Large intestine (tissue), 3 donors: ENCODE measurements at regions not wholly inside any gene's neighbourhood (a gene's known extent, or its start where the extent isn't known, plus 50 kb on each side); places are given as distances from the start of the nearest gene placed in this dataset.
"Not testable (repeated sequence)": the region's sequence is repeated elsewhere in the genome, so short reads cannot be mapped to it uniquely, and the experiment has no call there.

Experiments used
- DNase-seq, 2 donors: peaks; one replicate each; pipeline versions ENCODE4 v3.0.0 to v3.0.0-alpha.2; 2013
- H3K27ac ChIP-seq: one replicate; pipeline ENCODE4 v1.5.1; 2013; ENCODE audit warnings: low read length
- H3K27me3 ChIP-seq: 2 replicates; pipeline ENCODE4 v1.6.1; 2013; ENCODE audit warnings: low read length; ENCODE audit not compliant: control insufficient read depth, insufficient read depth
- H3K36me3 ChIP-seq: 2 replicates; pipeline ENCODE4 v1.6.1; 2013; ENCODE audit warnings: low read length; ENCODE audit not compliant: control insufficient read depth, insufficient read depth
- H3K4me1 ChIP-seq: one replicate; pipeline ENCODE4 v1.6.1; 2013; ENCODE audit warnings: low read length; ENCODE audit not compliant: control insufficient read depth, insufficient read depth
- H3K4me3 ChIP-seq: one replicate; pipeline ENCODE4 v1.5.1; 2013; ENCODE audit warnings: low read length
- H3K9me3 ChIP-seq: one replicate; pipeline ENCODE4 v1.6.1; 2013; ENCODE audit warnings: mild to moderate bottlenecking, low read depth, low read length, moderate library complexity; ENCODE audit not compliant: control insufficient read depth
- WGBS: methylation state at CpG from one replicate; pipeline ENCODE4 v1.1.5; 2013; ENCODE audit warnings: low lambda C conversion rate; ENCODE audit not compliant: insufficient coverage; 5-methylcytosine and 5-hydroxymethylcytosine counted together

DNA sequence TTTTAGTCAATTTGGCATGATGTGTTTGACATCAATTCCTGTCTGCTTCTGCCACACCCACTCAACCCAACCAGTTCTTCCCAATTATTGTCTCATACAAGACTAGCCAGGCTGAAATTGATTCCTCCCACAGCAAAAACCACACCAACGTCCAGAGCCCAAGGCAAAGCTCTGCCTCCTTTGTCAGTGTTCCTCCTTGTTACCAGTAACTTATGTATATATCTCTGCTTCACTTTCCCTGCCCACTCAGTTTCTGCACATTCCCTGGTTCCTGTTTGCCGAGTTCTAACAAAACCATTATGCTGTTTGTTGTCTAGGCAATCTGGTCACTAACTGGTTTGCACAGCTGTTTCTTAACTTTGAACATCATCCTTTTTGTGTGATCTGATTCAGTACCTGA, 547.9 kb upstream of the PTCHD4 start:
- no peaks in the 10 kb centered on the region for H3K36me3 ChIP-seq
- DNase-seq = no peak
- H3K4me3 ChIP-seq = no peak overlapping the region
- H3K27me3 ChIP-seq = no peaks in the 10 kb centered on the region
- WGBS = 63% methylated on average over 1 of the region's 2 CpGs
- no peak overlapping the region for H3K27ac ChIP-seq
- no peaks in the 10 kb centered on the region for H3K9me3 ChIP-seq
- no peaks in the 10 kb centered on the region for H3K4me1 ChIP-seq

DNA sequence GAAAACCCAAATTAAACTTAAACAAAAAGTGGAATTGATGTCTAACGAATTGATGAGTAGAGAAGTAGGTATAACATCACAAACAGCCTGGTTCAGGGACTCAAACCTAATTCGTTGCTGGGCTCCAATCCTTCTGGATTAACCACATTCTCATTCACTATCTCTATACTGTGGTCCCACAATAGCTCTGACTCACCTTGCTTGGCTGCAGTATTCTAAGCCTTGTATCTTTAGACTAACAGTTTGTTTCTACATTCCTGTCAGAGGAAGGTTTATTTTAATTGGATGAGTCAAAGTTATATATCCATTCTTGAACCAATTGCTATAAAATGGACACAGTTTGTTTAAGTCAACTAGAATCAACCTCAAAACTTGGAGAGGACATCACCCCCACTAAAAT, 530.5 kb upstream of the PTCHD4 start:
- Histone ChIP-seq H3K27me3 (no peaks in the 10 kb centered on the region), H3K4me3 (no peak overlapping the region), H3K27ac (no peak overlapping the region), H3K4me1 (no peaks in the 10 kb centered on the region), H3K9me3 (no peaks in the 10 kb centered on the region), H3K36me3 (no peaks in the 10 kb centered on the region)
- WGBS = no CpG with 5 or more reads among the region's 2 CpGs
- DNase-seq = no peak

- WGBS = no CpG with 5 or more reads among the region's 1 CpG
- not testable (repeated sequence) for H3K27ac ChIP-seq, H3K27me3 ChIP-seq, H3K4me1 ChIP-seq, DNase-seq, H3K36me3 ChIP-seq, H3K9me3 ChIP-seq, H3K4me3 ChIP-seq
Observed at GRCh38 chr6:48638796-48639195, 527.8 kb upstream of the PTCHD4 start.

GRCh38 chr6:48630511-48630910, 519.5 kb upstream of the PTCHD4 start:
- Histone ChIP-seq H3K9me3 (no peaks in the 10 kb centered on the region), H3K27ac (no peak overlapping the region), H3K36me3 (no peaks in the 10 kb centered on the region), H3K27me3 (no peaks in the 10 kb centered on the region), H3K4me1 (no peaks in the 10 kb centered on the region), H3K4me3 (no peak overlapping the region)
- no peak for DNase-seq
- WGBS = 56% methylated on average over 1 of the region's 1 CpG

- H3K9me3 ChIP-seq = no peaks in the 10 kb centered on the region
- WGBS = 82% methylated on average over 1 of the region's 3 CpGs
- H3K4me1 ChIP-seq = no peaks in the 10 kb centered on the region
- H3K4me3 ChIP-seq = no peak overlapping the region
- no peak for DNase-seq
- no peaks in the 10 kb centered on the region for H3K36me3 ChIP-seq
- no peak overlapping the region for H3K27ac ChIP-seq
- no peaks in the 10 kb centered on the region for H3K27me3 ChIP-seq
Observed at GRCh38 chr6:48628316-48628715, 517.3 kb upstream of the PTCHD4 start.

DNA sequence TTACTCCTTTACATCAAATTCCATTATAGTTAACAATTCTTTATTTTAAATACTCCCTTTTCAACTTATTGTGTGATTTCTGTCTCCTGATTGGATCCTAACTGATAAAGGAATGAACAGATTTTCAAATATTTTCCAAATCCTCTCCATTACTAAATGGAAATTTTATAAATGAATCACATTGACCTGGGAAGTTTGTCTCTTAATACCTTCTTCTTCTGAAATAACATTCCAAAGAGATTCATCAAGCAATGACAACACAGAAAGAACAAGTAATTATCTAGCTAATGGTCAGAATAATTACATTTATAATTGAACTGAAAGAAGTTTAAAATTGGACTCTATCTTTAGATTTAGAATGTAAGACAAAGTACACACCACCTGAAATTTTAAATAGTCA, 515.4 kb upstream of the PTCHD4 start:
- no peaks in the 10 kb centered on the region for H3K4me1 ChIP-seq
- H3K4me3 ChIP-seq = no peak overlapping the region
- H3K9me3 ChIP-seq = no peaks in the 10 kb centered on the region
- DNase-seq = no peak
- no peaks in the 10 kb centered on the region for H3K36me3 ChIP-seq
- H3K27ac ChIP-seq = no peak overlapping the region
- H3K27me3 ChIP-seq = no peaks in the 10 kb centered on the region

GRCh38 chr6:48624631-48625030, 513.6 kb upstream of the PTCHD4 start:
- Histone ChIP-seq H3K9me3 (no peaks in the 10 kb centered on the region), H3K27ac (no peak overlapping the region), H3K4me3 (no peak overlapping the region), H3K36me3 (no peaks in the 10 kb centered on the region), H3K27me3 (no peaks in the 10 kb centered on the region), H3K4me1 (no peaks in the 10 kb centered on the region)
- no peak for DNase-seq
- WGBS = 80% methylated on average over 1 of the region's 3 CpGs

DNA sequence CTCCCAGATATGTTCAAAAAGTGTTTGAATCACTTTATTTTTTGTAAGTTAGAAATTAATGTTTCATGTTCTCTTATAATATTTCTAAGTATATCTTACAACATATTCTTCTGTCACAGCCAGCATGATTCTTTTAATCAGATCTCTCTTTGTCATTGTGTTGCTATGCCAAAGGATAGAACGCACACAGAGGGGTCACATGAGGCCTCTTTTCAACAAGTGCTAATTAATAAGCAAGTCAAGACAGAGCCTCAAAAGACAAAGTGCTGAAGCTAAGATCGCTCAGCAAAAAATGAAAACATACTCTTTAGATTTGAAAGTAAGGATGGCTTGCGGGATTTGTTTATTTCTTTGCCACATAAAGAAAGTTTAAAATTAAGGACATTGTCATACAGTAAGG, 508.8 kb upstream of the PTCHD4 start:
- no peak overlapping the region for H3K4me3 ChIP-seq
- WGBS = 82% methylated on average over 2 of the region's 3 CpGs
- no peaks in the 10 kb centered on the region for H3K36me3 ChIP-seq
- DNase-seq = no peak
- H3K27me3 ChIP-seq = no peaks in the 10 kb centered on the region
- no peak overlapping the region for H3K27ac ChIP-seq
- no peaks in the 10 kb centered on the region for H3K9me3 ChIP-seq
- no peaks in the 10 kb centered on the region for H3K4me1 ChIP-seq

DNA sequence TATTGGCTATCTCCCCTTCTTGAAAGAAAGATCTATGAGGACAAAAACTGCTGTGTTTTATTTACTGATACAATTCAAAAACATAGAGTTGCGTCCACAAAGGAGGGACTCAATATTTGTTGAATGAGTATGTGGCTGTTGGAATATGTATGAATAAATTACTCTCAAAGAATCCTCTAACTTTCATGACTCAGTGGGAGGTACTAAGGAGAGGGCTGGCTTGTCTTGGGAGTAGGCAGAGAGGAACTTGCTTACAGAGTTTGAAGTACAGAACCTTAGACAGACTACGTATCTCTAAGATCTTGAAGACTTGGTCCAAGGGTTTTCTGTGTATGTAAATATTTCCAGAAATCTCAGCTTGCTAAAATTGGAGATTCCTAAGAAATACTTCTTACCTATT, 504.0 kb upstream of the PTCHD4 start:
- Histone ChIP-seq H3K9me3 (no peaks in the 10 kb centered on the region), H3K27ac (no peak overlapping the region), H3K4me3 (no peak overlapping the region), H3K36me3 (no peaks in the 10 kb centered on the region), H3K4me1 (no peaks in the 10 kb centered on the region), H3K27me3 (no peaks in the 10 kb centered on the region)
- DNase-seq = no peak
- WGBS = no CpG with 5 or more reads among the region's 2 CpGs

DNA sequence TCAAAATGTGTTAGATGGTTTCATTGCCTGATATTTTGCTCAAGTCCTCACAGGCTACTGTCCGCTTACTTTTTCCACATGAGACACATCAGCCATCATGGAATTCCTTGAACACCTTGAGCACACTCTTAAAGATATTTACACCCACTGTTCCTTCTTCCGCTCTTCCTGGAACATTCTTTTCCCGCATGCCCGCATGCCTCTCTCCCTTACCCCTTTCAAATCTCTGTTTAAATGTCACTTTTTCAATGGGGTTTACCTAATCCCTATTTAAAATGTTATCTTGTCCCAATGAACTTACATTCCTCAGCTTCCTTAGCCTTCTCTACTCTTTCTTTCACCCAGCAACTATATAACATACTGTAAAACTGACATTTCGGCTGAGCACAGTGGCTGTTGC, 503.3 kb upstream of the PTCHD4 start:
- no peak for DNase-seq
- 98% methylated on average over 4 of the region's 5 CpGs for WGBS
- Histone ChIP-seq H3K4me1 (no peaks in the 10 kb centered on the region), H3K27ac (no peak overlapping the region), H3K36me3 (no peaks in the 10 kb centered on the region), H3K4me3 (no peak overlapping the region), H3K27me3 (no peaks in the 10 kb centered on the region), H3K9me3 (no peaks in the 10 kb centered on the region)

GRCh38 chr6:48613231-48613949, 502.4 kb upstream of the PTCHD4 start:
- H3K27ac ChIP-seq = no peak overlapping the region
- no peaks in the 10 kb centered on the region for H3K36me3 ChIP-seq
- no peaks in the 10 kb centered on the region for H3K27me3 ChIP-seq
- WGBS = 83% methylated on average over 2 of the region's 5 CpGs
- no peaks in the 10 kb centered on the region for H3K4me1 ChIP-seq
- DNase-seq = no peak
- no peaks in the 10 kb centered on the region for H3K9me3 ChIP-seq
- H3K4me3 ChIP-seq = no peak overlapping the region
